HS-5 (cell line): ENCODE measurements at regions not wholly inside any gene's neighbourhood (a gene's known extent, or its start where the extent isn't known, plus 50 kb on each side); places are given as distances from the start of the nearest gene placed in this dataset.

Experiments
- DNase-seq: peaks from one replicate; pipeline ENCODE4 v3.0.0-alpha.2; 2012; ENCODE audit warnings: low read depth

DNA sequence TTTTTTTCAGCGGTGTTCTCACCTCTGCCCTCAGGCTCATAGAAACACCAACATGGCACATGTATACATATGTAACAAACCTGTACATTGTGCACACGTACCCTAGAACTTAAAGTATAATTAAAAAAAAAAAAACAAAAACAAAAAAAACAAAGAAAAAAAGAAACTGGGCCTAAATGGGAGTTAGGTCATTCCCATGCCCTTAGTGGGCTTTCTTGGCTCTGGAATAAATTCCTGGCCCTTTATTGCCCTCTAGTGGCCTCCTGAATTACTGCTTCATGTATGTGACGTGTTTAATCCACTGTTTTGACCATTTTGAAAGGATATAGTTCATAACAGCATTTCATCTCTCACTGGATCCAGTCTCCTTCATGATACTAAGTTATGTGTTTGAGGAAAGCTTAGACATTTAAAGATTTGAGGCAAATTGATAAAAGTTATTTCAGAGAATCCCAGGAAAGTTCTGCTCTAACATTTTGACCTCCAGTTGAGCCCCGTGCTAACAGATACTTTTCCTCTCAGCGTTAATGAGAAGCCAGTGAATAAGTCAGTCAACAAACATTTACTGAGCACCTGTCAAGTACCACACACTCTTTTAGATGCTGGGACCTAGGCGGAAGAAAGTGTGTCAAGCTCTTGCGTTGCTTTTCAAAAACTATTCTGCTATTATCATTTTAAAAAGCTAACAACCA is 54.7 kb upstream of the SYPL1 start:
- no peak for DNase-seq

DNA sequence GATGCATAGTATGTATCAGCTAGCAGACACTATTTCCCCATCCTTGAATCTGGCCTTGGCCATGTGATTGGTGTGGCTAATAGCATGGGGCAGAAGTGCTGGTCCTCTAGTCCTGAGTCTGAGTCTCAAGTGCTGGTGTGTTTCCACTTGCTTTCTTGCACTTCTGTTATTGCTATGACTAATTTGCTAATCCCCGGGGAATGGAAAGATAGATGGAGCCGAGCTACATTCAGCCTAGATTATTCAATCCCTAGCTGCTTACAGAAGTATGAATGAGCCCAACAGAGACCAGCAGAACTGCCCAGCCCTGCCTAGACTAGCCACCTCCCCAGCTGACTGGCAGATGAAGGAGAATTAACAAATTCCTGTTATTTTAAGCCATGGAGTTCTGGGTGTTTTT is 53.2 kb upstream of the SYPL1 start:
- no peak for DNase-seq

DNA sequence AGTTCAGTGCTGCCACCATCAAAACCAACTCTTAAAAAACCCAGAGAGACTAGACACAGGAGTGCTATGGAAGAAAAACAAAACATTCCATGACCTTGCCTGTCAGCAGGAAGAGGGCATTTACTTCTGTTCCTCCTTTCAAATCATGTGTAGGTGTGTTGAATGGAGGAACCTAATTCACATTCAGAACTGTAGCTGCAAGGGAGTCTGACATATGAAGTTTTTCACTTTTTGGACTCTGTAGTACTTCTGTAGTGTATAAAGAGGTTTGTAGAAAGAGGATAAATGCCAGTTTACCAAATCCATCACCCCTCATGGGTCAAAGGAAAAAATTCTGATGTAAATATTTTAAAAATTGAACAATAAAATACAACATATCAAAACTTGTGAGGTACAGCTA is 51.1 kb upstream of the SYPL1 start:
- no peak for DNase-seq
